H9 (cell line): ENCODE measurements at regions not wholly inside any gene's neighbourhood (a gene's known extent, or its start where the extent isn't known, plus 50 kb on each side); places are given as distances from the start of the nearest gene placed in this dataset.

Experiments
- DNase-seq: peaks from one replicate; pipeline ENCODE4 v3.0.0-alpha.2; 2017
- H2AFZ ChIP-seq: one replicate; pipeline ENCODE4 v1.6.1; 2013; ENCODE audit warnings: mild to moderate bottlenecking, low read length, control low read depth, moderate library complexity
- H2AK5ac ChIP-seq: 2 replicates; pipeline ENCODE4 v1.6.1; 2013; ENCODE audit warnings: low read length, control low read depth, mixed read lengths; ENCODE audit not compliant: insufficient read length
- H2BK120ac ChIP-seq: one replicate; pipeline ENCODE4 v1.6.1; 2013; ENCODE audit warnings: low read depth, mild to moderate bottlenecking, low read length, control low read depth, inconsistent platforms; ENCODE audit not compliant: poor library complexity, severe bottlenecking
- H2BK12ac ChIP-seq: 2 replicates; pipeline ENCODE4 v1.6.1; 2013; ENCODE audit warnings: low read length, control low read depth, mixed read lengths, low read depth; ENCODE audit not compliant: insufficient read length
- H2BK15ac ChIP-seq: 2 replicates; pipeline ENCODE4 v1.6.1; 2013; ENCODE audit warnings: low read depth, low read length, control low read depth
- H2BK20ac ChIP-seq: one replicate; pipeline ENCODE4 v1.6.1; 2013; ENCODE audit warnings: low read depth, mild to moderate bottlenecking, low read length, control low read depth, inconsistent platforms; ENCODE audit not compliant: poor library complexity, severe bottlenecking
- H2BK5ac ChIP-seq: 2 replicates; pipeline ENCODE4 v1.6.1; 2013; ENCODE audit warnings: low read length, control low read depth, mixed read lengths; ENCODE audit not compliant: insufficient read length
- H3K14ac ChIP-seq: 2 replicates; pipeline ENCODE4 v1.6.1; 2013; ENCODE audit warnings: low read length, control low read depth; ENCODE audit not compliant: insufficient read depth
- H3K18ac ChIP-seq: 2 replicates; pipeline ENCODE4 v1.6.1; 2013; ENCODE audit warnings: low read depth, mild to moderate bottlenecking, mixed read lengths, low read length, control low read depth; ENCODE audit not compliant: insufficient read length
- H3K23ac ChIP-seq: 2 replicates; pipeline ENCODE4 v1.6.1; 2013; ENCODE audit warnings: low read length, control low read depth, mixed read lengths, low read depth; ENCODE audit not compliant: insufficient read length
- H3K23me2 ChIP-seq: 2 replicates; pipeline ENCODE4 v1.6.1; 2013; ENCODE audit warnings: low read depth, mild to moderate bottlenecking, mixed read lengths, low read length, control low read depth; ENCODE audit not compliant: insufficient read length, poor library complexity, severe bottlenecking
- H3K27ac ChIP-seq: 2 replicates; pipeline ENCODE4 v1.5.1; 2013; ENCODE audit warnings: low read length, control low read depth, mixed read lengths, low read depth; ENCODE audit not compliant: insufficient read length
- H3K27me3 ChIP-seq: 2 replicates; pipeline ENCODE4 v1.6.1; 2013; ENCODE audit warnings: low read length, control low read depth, inconsistent platforms; ENCODE audit not compliant: insufficient read depth
- H3K4ac ChIP-seq: 2 replicates; pipeline ENCODE4 v1.6.1; 2013; ENCODE audit warnings: low read depth, mild to moderate bottlenecking, control low read depth, inconsistent platforms, low read length, moderate library complexity
- H3K4me1 ChIP-seq: 2 replicates; pipeline ENCODE4 v1.6.1; 2013; ENCODE audit warnings: low read length, control low read depth, inconsistent platforms; ENCODE audit not compliant: insufficient read depth
- H3K4me2 ChIP-seq: 2 replicates; pipeline ENCODE4 v1.6.1; 2013; ENCODE audit warnings: low read length, control low read depth, mixed read lengths; ENCODE audit not compliant: insufficient read length, insufficient read depth
- H3K56ac ChIP-seq: 2 replicates; pipeline ENCODE4 v1.6.1; 2013; ENCODE audit warnings: low read depth, mild to moderate bottlenecking, mixed read lengths, low read length, control low read depth; ENCODE audit not compliant: insufficient read length
- H3K79me1 ChIP-seq: 2 replicates; pipeline ENCODE4 v1.6.1; 2013; ENCODE audit warnings: low read depth, mild to moderate bottlenecking, moderate library complexity, low read length, control low read depth, inconsistent platforms; ENCODE audit not compliant: insufficient read depth, poor library complexity, severe bottlenecking
- H3K79me2 ChIP-seq: 2 replicates; pipeline ENCODE4 v1.6.1; 2013; ENCODE audit warnings: low read length, control low read depth, inconsistent platforms; ENCODE audit not compliant: insufficient read depth
- H3K9ac ChIP-seq: 2 replicates; pipeline ENCODE4 v1.6.1; 2013; ENCODE audit warnings: low read length, control low read depth, mixed read lengths; ENCODE audit not compliant: insufficient read length; ENCODE audit errors: extremely low read depth
- H3K9me3 ChIP-seq: one replicate; pipeline ENCODE4 v1.6.1; 2013; ENCODE audit warnings: low read depth, low read length, inconsistent platforms; ENCODE audit not compliant: control insufficient read depth
- H3T11ph ChIP-seq: one replicate; pipeline ENCODE4 v1.6.1; 2013; ENCODE audit warnings: mild to moderate bottlenecking, low read length, control low read depth, inconsistent platforms
- H4K20me1 ChIP-seq: one replicate; pipeline ENCODE4 v1.6.1; 2013; ENCODE audit not compliant: control insufficient read depth, insufficient read length, insufficient read depth
- H4K5ac ChIP-seq: 2 replicates; pipeline ENCODE4 v1.6.1; 2013; ENCODE audit warnings: low read depth, mild to moderate bottlenecking, mixed read lengths, low read length, control low read depth; ENCODE audit not compliant: insufficient read length
- H4K8ac ChIP-seq: replicated peaks from 2 replicates; pipeline ENCODE4 v1.6.1; 2013; ENCODE audit warnings: low read length, control low read depth, mixed read lengths, low read depth; ENCODE audit not compliant: insufficient read length
- H4K91ac ChIP-seq: 2 replicates; pipeline ENCODE4 v1.6.1; 2013; ENCODE audit warnings: low read depth, mild to moderate bottlenecking, moderate library complexity, mixed read lengths, low read length, control low read depth; ENCODE audit not compliant: insufficient read length
- H3K27ac Mint-ChIP-seq, 3 experiments: 2 replicates in 2 of 3; 3 replicates in 1 of 3; pipeline ENCODE4 v1.8.0; 2020 to 2021; ENCODE audit warnings: mixed read lengths in 3 of 3, mild to moderate bottlenecking in 1 of 3, moderate library complexity in 1 of 3
- H3K27me3 Mint-ChIP-seq: 2 replicates; pipeline ENCODE4 v1.8.0; 2021; ENCODE audit warnings: low read depth, mild to moderate bottlenecking, moderate library complexity, mixed read lengths
- H3K36me3 Mint-ChIP-seq, 3 experiments: 2 replicates in 2 of 3; 3 replicates in 1 of 3; pipeline ENCODE4 v1.8.0; 2020 to 2021; ENCODE audit warnings: low read depth in 3 of 3, mixed read lengths in 3 of 3; ENCODE audit not compliant: insufficient read depth in 1 of 3
- H3K4me1 Mint-ChIP-seq, 2 experiments: 2 replicates each; pipeline ENCODE4 v1.8.0; 2020; ENCODE audit warnings: mixed read lengths in 2 of 2
- H3K4me3 Mint-ChIP-seq, 2 experiments: 2 replicates in 1 of 2; 3 replicates in 1 of 2; pipeline ENCODE4 v1.8.0; 2020 to 2021; ENCODE audit warnings: mild to moderate bottlenecking in 2 of 2, mixed read lengths in 2 of 2, moderate library complexity in 1 of 2
- H3K9me3 Mint-ChIP-seq, 2 experiments: 2 replicates in 1 of 2; 3 replicates in 1 of 2; pipeline ENCODE4 v1.8.0; 2020; ENCODE audit warnings: mild to moderate bottlenecking in 2 of 2, mixed read lengths in 2 of 2, moderate library complexity in 1 of 2
- CTCF ChIP-seq: fragments of 200-600 bp; sonication (generic); conservative IDR thresholded peaks from 3 replicates; pipeline ENCODE4 v1.8.0; 2021; ENCODE audit warnings: antibody characterized with exemption, mild to moderate bottlenecking
- WGBS: extraction: QIAGEN DNeasy Blood & Tissue Kit; methylation state at CpG from one replicate; pipeline ENCODE4 v1.1.7; 2013; ENCODE audit warnings: missing lambda C conversion rate, low lambda C conversion rate, mixed read lengths; ENCODE audit not compliant: insufficient read length; ENCODE audit errors: extremely low coverage; 5-methylcytosine and 5-hydroxymethylcytosine counted together

GRCh38 chr4:180683186-180683585 is 1560.0 kb upstream of the TENM3 start:
- no peaks in the 10 kb centered on the region; a peak in 1 of 5 replicates for H3K9me3 Mint-ChIP-seq
- no peak overlapping the region for H4K5ac ChIP-seq
- no peak overlapping the region for H2BK20ac ChIP-seq
- no peak overlapping the region for H3T11ph ChIP-seq
- no peaks in the 10 kb centered on the region for H3K9me3 ChIP-seq
- no peak overlapping the region for H2BK15ac ChIP-seq
- no peak for DNase-seq
- no peaks in the 10 kb centered on the region for H3K23me2 ChIP-seq
- H4K20me1 ChIP-seq = no peaks in the 10 kb centered on the region
- H2BK120ac ChIP-seq = no peak overlapping the region
- H3K79me2 ChIP-seq = no peaks in the 10 kb centered on the region
- peaks cover 0 to 2% of the 10 kb centered on the region in 2 experiments; a peak in 3 of 4 replicates for H3K4me1 Mint-ChIP-seq
- no peak overlapping the region for H4K91ac ChIP-seq
- no peak overlapping the region for H3K4me3 Mint-ChIP-seq
- H2BK12ac ChIP-seq = no peak overlapping the region
- H3K27ac Mint-ChIP-seq = no peak overlapping the region
- H3K79me1 ChIP-seq = no peaks in the 10 kb centered on the region
- no peak for TF ChIP-seq CTCF
- H3K36me3 Mint-ChIP-seq = no peaks in the 10 kb centered on the region
- H4K8ac ChIP-seq = no peak overlapping the region
- H2AFZ ChIP-seq = no peak overlapping the region
- H3K23ac ChIP-seq = no peak overlapping the region
- no CpG with 5 or more reads among the region's 5 CpGs for WGBS
- H3K18ac ChIP-seq = no peak overlapping the region
- no peak overlapping the region for H3K4me2 ChIP-seq
- no peak overlapping the region for H3K9ac ChIP-seq
- no peaks in the 10 kb centered on the region for H3K27me3 ChIP-seq
- H3K4ac ChIP-seq = no peak overlapping the region
- no peak overlapping the region for H2BK5ac ChIP-seq
- no peaks in the 10 kb centered on the region for H3K27me3 Mint-ChIP-seq
- H3K14ac ChIP-seq = no peak overlapping the region
- no peak overlapping the region for H3K27ac ChIP-seq
- H3K4me1 ChIP-seq = no peaks in the 10 kb centered on the region; the same call in 1 of the 2 replicates
- no peak overlapping the region for H2AK5ac ChIP-seq
- no peak overlapping the region for H3K56ac ChIP-seq
